Left ventricle myocardium inferior (tissue), 1 donor: ENCODE measurements at regions not wholly inside any gene's neighbourhood (a gene's known extent, or its start where the extent isn't known, plus 50 kb on each side); places are given as distances from the start of the nearest gene placed in this dataset.

Experiments
- DNase-seq: peaks from one replicate; pipeline ENCODE4 v3.0.0-alpha.2; 2020
- H3K27ac ChIP-seq: fragments of 200-600 bp; replicated peaks from 2 replicates; pipeline ENCODE4 v1.8.0; 2021
- H3K27me3 ChIP-seq: fragments of 200-600 bp; 2 replicates; pipeline ENCODE4 v1.8.0; 2021; ENCODE audit warnings: low read depth
- H3K36me3 ChIP-seq: fragments of 200-600 bp; 2 replicates; pipeline ENCODE4 v1.8.0; 2021
- H3K4me1 ChIP-seq: fragments of 200-600 bp; 2 replicates; pipeline ENCODE4 v1.8.0; 2021
- H3K4me3 ChIP-seq: fragments of 200-600 bp; 2 replicates; pipeline ENCODE4 v1.8.0; 2021; ENCODE audit warnings: mild to moderate bottlenecking, moderate library complexity
- H3K9me3 ChIP-seq: fragments of 200-600 bp; replicated peaks from 2 replicates; pipeline ENCODE4 v1.8.0; 2021
- intact Hi-C: fragments of 100-400 bp; cut with micrococcal nuclease; formaldehyde crosslinking; loops from one replicate; pipeline ENCODE4 v1.11.0; 2022
- TF ChIP-seq, protein P1 (sequence below): fragments of 200-600 bp; IDR thresholded peaks from 2 replicates; pipeline ENCODE4 v1.8.0; 2021; ENCODE audit warnings: antibody characterized with exemption, mild to moderate bottlenecking, borderline replicate concordance
- donor health status: DM: no; HTN: yes; CAD: no; lungs with severe emphysema.

GRCh38 chr5:86875539-86875938 lies 257.8 kb downstream of the COX7C start:
- no peaks in the 10 kb centered on the region for H3K27me3 ChIP-seq
- H3K4me3 ChIP-seq, result no peak overlapping the region
- intact Hi-C loops, result no loop called here
- no peak overlapping the region for H3K27ac ChIP-seq
- H3K4me1 ChIP-seq, result no peaks in the 10 kb centered on the region
- no peaks in the 10 kb centered on the region for H3K9me3 ChIP-seq
- TF ChIP-seq, protein P1, sequence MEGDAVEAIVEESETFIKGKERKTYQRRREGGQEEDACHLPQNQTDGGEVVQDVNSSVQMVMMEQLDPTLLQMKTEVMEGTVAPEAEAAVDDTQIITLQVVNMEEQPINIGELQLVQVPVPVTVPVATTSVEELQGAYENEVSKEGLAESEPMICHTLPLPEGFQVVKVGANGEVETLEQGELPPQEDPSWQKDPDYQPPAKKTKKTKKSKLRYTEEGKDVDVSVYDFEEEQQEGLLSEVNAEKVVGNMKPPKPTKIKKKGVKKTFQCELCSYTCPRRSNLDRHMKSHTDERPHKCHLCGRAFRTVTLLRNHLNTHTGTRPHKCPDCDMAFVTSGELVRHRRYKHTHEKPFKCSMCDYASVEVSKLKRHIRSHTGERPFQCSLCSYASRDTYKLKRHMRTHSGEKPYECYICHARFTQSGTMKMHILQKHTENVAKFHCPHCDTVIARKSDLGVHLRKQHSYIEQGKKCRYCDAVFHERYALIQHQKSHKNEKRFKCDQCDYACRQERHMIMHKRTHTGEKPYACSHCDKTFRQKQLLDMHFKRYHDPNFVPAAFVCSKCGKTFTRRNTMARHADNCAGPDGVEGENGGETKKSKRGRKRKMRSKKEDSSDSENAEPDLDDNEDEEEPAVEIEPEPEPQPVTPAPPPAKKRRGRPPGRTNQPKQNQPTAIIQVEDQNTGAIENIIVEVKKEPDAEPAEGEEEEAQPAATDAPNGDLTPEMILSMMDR, result no peak
- no peaks in the 10 kb centered on the region for H3K36me3 ChIP-seq
- DNase-seq, result no peak

DNA sequence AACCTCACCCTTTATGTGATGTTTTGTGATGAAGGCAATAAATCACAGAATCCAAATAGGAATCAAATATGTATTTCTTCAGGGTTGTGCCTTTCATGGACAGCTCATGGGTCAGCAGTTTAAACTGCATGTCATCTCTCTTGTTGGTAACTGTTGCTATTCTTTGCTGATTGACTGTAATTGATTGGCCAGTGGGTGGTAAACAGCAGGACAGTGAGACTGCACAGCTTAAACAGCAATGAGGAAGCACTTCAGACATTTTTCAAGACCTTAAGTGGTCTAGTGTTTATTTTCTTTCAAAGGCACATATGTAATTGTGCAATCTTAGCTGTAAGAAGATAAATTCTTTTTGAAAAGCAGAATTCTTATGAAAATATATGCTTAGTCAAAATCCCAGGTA lies 260.5 kb downstream of the COX7C start:
- peaks cover 9% of the 10 kb centered on the region for H3K4me1 ChIP-seq
- intact Hi-C loops, result no loop called here
- H3K4me3 ChIP-seq, result no peak overlapping the region
- no peaks in the 10 kb centered on the region for H3K36me3 ChIP-seq
- TF ChIP-seq, protein P1, result no peak
- H3K27ac ChIP-seq, result no peak overlapping the region
- H3K9me3 ChIP-seq, result no peaks in the 10 kb centered on the region
- no peak for DNase-seq
- H3K27me3 ChIP-seq, result no peaks in the 10 kb centered on the region

DNA sequence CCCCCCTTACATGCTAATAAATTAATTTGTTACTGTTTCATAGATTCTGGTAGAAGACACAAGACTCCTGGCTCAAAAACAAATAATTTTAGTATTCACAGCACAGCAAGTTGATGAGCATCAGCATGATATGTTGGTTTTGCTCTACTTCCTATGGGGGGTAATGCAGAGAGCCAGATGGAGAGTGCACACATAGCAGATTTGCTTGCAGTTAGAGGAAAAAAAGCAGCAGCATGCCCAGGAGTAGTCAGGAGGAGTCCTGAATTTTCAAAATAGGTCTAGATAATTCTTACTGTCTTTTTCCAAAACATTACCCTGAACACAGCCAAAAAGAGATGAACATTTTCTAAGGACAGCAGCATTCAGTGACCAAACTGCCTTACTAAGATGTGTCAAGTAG lies 261.3 kb downstream of the COX7C start:
- H3K27me3 ChIP-seq, result no peaks in the 10 kb centered on the region
- TF ChIP-seq, protein P1, result no peak
- DNase-seq, result no peak
- H3K27ac ChIP-seq, result no peak overlapping the region
- H3K4me3 ChIP-seq, result no peak overlapping the region
- peaks cover 9% of the 10 kb centered on the region for H3K4me1 ChIP-seq
- H3K36me3 ChIP-seq, result no peaks in the 10 kb centered on the region
- H3K9me3 ChIP-seq, result no peaks in the 10 kb centered on the region
- intact Hi-C loops, result no loop called here

DNA sequence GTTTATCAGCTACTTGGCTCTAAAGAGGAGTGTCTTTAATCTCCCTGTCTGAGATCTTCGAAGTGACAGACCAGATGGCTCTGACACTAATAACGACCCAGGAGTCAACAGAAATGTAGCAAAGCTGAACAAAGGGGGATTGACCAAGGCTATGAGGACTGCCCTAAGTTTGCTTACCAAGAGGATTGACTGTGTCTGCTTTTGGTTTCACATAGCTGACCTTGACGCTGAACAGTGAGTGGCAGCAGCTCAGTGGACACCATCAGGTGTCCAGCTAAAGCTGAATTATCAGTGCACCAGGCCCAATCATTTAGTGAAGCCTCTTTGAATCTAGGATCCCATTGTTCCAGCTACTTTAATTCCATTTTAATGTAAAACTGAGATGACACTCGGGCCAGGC lies 262.6 kb downstream of the COX7C start:
- no peaks in the 10 kb centered on the region for H3K36me3 ChIP-seq
- no peaks in the 10 kb centered on the region for H3K9me3 ChIP-seq
- TF ChIP-seq, protein P1, result no peak
- intact Hi-C loops, result loop anchor here (10.0 kb wide), 1 partner anchor 134 kb away; no protein-coding TSS in a partner anchor
- H3K27me3 ChIP-seq, result no peaks in the 10 kb centered on the region
- no peak overlapping the region for H3K4me3 ChIP-seq
- peaks cover 9% of the 10 kb centered on the region for H3K4me1 ChIP-seq
- no peak overlapping the region for H3K27ac ChIP-seq
- DNase-seq, result no peak

GRCh38 chr5:86880785-86881492 lies 263.2 kb downstream of the COX7C start:
- H3K27me3 ChIP-seq, result no peaks in the 10 kb centered on the region
- peaks cover 9% of the 10 kb centered on the region for H3K4me1 ChIP-seq
- TF ChIP-seq, protein P1, result peak; percentile 68
- DNase-seq, result no peak
- H3K4me3 ChIP-seq, result no peak overlapping the region
- intact Hi-C loops, result loop anchor here (10.0 kb wide), 1 partner anchor 134 kb away; no protein-coding TSS in a partner anchor
- H3K36me3 ChIP-seq, result no peaks in the 10 kb centered on the region
- H3K27ac ChIP-seq, result no peak overlapping the region
- H3K9me3 ChIP-seq, result no peaks in the 10 kb centered on the region
